HEK293 (cell line): ENCODE measurements at regions not wholly inside any gene's neighbourhood (a gene's known extent, or its start where the extent isn't known, plus 50 kb on each side); places are given as distances from the start of the nearest gene placed in this dataset.

Source experiments
- CTCF ChIP-seq: fragments of 450-650 bp; formaldehyde crosslinking; IDR thresholded peaks from 2 replicates; pipeline ENCODE4 v1.5.1; 2016; ENCODE audit warnings: missing biosample characterization, missing genetic modification characterization
- ZNF132 ChIP-seq: fragments of 450-650 bp; formaldehyde crosslinking; IDR thresholded peaks from 2 replicates; pipeline ENCODE4 v1.5.1; 2017; ENCODE audit warnings: missing biosample characterization, missing genetic modification characterization, borderline replicate concordance

GRCh38 chr13:109999659-110000533 lies 213.5 kb upstream of the IRS2 start:
- TF ChIP-seq CTCF (tag by site-specific recombination) (no peak), ZNF132 (no peak)
